ENCODE measurements at regions not wholly inside any gene's neighbourhood (a gene's known extent, or its start where the extent isn't known, plus 50 kb on each side); places are given as distances from the start of the nearest gene placed in this dataset.
"Not testable (repeated sequence)": the region's sequence is repeated elsewhere in the genome, so short reads cannot be mapped to it uniquely, and the experiment has no call there.

DNA sequence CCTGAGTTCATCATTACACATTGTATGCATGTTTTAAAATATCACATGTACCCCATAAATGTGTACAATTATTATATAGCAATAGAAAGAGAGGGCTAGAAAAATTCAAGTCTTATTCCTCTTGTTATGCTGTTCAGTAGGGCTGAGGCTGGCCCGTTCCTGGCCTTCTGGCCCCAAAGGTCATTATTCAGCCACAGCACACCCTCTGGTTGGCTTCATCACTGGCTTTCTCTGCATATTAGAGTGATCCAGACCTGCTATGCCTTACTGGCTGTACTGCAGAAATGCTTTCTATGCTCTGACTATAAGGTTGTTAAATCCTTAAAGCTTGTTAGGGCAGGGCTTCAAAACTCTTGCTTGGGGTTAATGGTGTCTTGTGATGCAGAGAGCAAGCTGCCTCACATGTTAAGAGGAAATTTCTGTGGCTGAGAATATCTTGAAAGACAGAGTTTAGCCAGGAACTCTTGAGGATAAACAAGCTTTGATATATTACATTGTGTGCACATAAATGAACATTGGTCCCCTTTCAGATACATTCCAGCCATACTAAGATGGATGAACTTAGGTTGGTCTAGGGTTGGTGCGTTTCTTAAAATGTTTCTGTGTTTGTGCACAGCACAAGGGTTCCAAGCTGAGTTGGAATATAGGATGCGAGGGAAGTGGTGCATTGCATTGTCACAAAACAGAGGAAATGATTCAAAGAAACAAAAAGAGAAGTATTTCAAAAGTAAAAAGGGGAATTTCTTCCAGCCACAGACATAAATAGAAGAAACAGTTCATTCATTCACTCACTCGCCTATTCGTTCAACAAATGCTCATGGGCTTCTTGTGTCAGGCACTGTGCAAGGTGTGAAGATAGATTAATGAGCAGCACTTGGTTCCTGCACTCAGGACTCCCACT lies 61.6 kb upstream of the WDR11 start:
- H3K27ac ChIP-seq = no peak overlapping the region
- in situ Hi-C loops (cut with HindIII; ENCODE audit: low pct_ligation_motif_present, low sequenced_read_pairs) = no loop called here
- H3K36me3 ChIP-seq (replicated peaks) = no peaks in the 10 kb centered on the region
- DNase-seq = no peak
- H3K4me3 ChIP-seq (ENCODE audit: low read depth, low read length) = no peak overlapping the region
- H3K27me3 ChIP-seq (replicated peaks) = no peaks in the 10 kb centered on the region
- TF ChIP-seq, protein P1, sequence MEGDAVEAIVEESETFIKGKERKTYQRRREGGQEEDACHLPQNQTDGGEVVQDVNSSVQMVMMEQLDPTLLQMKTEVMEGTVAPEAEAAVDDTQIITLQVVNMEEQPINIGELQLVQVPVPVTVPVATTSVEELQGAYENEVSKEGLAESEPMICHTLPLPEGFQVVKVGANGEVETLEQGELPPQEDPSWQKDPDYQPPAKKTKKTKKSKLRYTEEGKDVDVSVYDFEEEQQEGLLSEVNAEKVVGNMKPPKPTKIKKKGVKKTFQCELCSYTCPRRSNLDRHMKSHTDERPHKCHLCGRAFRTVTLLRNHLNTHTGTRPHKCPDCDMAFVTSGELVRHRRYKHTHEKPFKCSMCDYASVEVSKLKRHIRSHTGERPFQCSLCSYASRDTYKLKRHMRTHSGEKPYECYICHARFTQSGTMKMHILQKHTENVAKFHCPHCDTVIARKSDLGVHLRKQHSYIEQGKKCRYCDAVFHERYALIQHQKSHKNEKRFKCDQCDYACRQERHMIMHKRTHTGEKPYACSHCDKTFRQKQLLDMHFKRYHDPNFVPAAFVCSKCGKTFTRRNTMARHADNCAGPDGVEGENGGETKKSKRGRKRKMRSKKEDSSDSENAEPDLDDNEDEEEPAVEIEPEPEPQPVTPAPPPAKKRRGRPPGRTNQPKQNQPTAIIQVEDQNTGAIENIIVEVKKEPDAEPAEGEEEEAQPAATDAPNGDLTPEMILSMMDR (IDR thresholded peaks at IDR 0.05; ENCODE audit: low read depth, low read length, missing control alignments) = no peak

DNA sequence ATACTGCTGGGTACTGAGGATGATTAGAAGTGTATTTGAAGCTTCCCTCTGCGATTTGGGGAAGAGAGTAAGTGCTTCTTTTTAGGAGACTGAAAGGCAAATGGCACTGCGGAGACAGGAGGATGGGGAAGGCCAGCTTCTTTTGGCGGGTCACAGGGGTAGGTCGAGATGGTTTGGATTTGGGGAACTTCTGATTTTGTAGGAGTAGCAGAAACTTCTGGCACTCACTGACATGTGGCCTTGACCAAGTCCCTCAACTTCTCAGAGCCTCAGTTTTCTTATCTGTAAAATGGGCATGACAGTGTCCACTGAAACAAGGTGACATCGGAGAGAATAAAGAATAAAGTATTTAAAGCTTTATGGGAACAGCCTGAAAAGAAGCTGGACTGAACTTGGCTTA lies 59.8 kb upstream of the WDR11 start:
- DNase-seq = no peak
- H3K27ac ChIP-seq = no peak overlapping the region
- in situ Hi-C loops (cut with HindIII; ENCODE audit: low pct_ligation_motif_present, low sequenced_read_pairs) = no loop called here
- no peaks in the 10 kb centered on the region for H3K36me3 ChIP-seq (replicated peaks)
- TF ChIP-seq, protein P1 (IDR thresholded peaks at IDR 0.05; ENCODE audit: low read depth, low read length, missing control alignments) = no peak
- no peak overlapping the region for H3K4me3 ChIP-seq (ENCODE audit: low read depth, low read length)
- H3K27me3 ChIP-seq (replicated peaks) = no peaks in the 10 kb centered on the region

DNA sequence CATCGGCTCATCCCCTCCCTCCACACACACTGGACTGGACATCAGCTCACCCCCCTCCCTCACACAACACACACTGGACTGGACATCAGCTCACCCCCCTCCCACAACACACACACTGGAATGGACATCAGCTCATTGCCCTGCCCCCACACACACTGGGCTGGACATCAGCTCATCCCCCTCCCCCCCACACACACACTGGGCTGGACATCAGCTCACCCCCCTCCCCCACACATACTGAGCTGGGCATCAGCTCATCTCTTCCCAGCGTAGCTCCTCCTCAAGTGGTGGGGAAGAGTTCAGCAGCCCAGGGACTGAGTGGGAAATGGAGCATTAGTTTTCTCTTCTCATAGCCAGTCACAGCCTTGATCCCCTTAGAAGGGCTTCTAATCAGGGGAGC lies 58.1 kb upstream of the WDR11 start:
- in situ Hi-C loops (cut with HindIII; ENCODE audit: low pct_ligation_motif_present, low sequenced_read_pairs) = no loop called here

DNA sequence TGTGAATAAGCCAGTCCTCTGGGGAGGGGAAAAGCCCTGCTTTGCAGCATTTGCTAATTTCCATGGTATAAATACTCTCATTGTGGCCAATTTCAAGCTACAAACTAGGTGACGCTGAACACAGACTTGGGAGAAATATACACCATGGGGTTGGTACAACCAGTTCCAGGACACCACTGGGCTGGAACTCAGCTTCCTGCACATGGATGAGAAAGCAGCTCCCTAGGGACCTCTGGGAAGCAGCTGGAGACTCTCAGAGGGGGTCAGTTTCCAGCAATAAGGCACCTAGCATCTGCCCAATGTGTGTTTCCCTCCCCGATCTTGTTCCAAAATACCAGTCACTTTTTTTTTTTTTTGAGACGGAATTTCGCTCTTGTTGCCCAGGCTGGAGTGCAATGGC lies 56.8 kb upstream of the WDR11 start:
- no peak overlapping the region for H3K27ac ChIP-seq
- H3K36me3 ChIP-seq (replicated peaks) = no peaks in the 10 kb centered on the region
- no peak for DNase-seq
- H3K4me3 ChIP-seq (ENCODE audit: low read depth, low read length) = no peak overlapping the region
- H3K27me3 ChIP-seq (replicated peaks) = no peaks in the 10 kb centered on the region
- TF ChIP-seq, protein P1 (IDR thresholded peaks at IDR 0.05; ENCODE audit: low read depth, low read length, missing control alignments) = no peak
- in situ Hi-C loops (cut with HindIII; ENCODE audit: low pct_ligation_motif_present, low sequenced_read_pairs) = no loop called here

More for the DNA sequence above, 58.1 kb upstream of the WDR11 start:
- Histone ChIP-seq H3K4me3 (ENCODE audit: low read depth, low read length) (no peak overlapping the region), H3K27ac (no peak overlapping the region), H3K36me3 (replicated peaks) (no peaks in the 10 kb centered on the region), H3K27me3 (replicated peaks) (no peaks in the 10 kb centered on the region)
- DNase-seq = no peak
- TF ChIP-seq, protein P1 (IDR thresholded peaks at IDR 0.05; ENCODE audit: low read depth, low read length, missing control alignments) = no peak

DNA sequence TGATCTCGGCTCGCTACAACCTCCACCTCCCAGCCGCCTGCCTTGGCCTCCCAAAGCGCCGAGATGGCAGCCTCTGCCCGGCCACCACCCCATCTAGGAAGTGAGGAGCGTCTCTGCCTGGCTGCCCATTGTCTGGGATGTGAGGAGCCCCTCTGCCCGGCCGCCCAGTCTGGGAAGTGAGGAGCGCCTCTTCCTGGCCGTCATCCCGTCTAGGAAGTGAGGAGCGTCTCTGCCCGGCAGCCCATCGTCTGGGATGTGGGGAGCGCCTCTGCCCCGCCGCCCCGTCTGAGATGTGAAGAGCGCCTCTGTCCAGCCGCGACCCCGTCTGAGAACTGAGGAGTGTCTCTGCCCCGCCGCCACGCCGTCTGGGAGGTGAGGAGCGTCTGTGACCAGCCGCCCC lies 52.9 kb upstream of the WDR11 start:
- in situ Hi-C loops (cut with HindIII; ENCODE audit: low pct_ligation_motif_present, low sequenced_read_pairs); H3K36me3 ChIP-seq (replicated peaks): not testable (repeated sequence)

DNA sequence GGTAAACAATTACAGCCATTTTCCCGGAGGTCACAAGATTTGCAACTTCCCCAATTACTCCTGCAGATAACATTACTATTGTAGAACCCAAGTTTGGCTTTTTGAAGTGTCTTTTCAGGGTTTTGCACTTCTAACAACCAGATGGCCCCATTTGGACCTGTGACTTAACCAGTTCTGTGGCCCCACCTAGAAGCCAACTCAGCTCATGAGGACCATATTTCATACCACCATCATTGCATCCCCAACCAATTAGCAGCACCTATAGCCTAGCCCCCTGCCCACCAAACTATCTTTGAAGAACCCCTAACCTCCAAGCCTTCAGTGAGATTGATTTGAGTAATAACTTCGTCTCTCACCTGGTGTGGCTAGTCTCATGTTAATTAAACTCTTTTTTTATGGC lies 51.3 kb upstream of the WDR11 start:
- TF ChIP-seq, protein P1 (IDR thresholded peaks at IDR 0.05; ENCODE audit: low read depth, low read length, missing control alignments) = no peak
- Histone ChIP-seq H3K4me3 (ENCODE audit: low read depth, low read length) (no peak overlapping the region), H3K27ac (no peak overlapping the region), H3K27me3 (replicated peaks) (no peaks in the 10 kb centered on the region), H3K36me3 (replicated peaks) (no peaks in the 10 kb centered on the region)
- no peak for DNase-seq
- in situ Hi-C loops (cut with HindIII; ENCODE audit: low pct_ligation_motif_present, low sequenced_read_pairs) = no loop called here

More for the DNA sequence above, 52.9 kb upstream of the WDR11 start:
- DNase-seq; H3K4me3 ChIP-seq (ENCODE audit: low read depth, low read length); H3K27me3 ChIP-seq (replicated peaks); H3K27ac ChIP-seq: not testable (repeated sequence)

Data from brain microvascular endothelial cell (primary cell).